GOT3 (cell line): ENCODE measurements at regions not wholly inside any gene's neighbourhood (a gene's known extent, or its start where the extent isn't known, plus 50 kb on each side); places are given as distances from the start of the nearest gene placed in this dataset.
"Not testable (repeated sequence)": the region's sequence is repeated elsewhere in the genome, so short reads cannot be mapped to it uniquely, and the experiment has no call there.

Source experiments
- DNase-seq: peaks from one replicate; lab custom pipeline; 2025; ENCODE audit warnings: mixed read lengths; lab: John Stamatoyannopoulos, UW

DNA sequence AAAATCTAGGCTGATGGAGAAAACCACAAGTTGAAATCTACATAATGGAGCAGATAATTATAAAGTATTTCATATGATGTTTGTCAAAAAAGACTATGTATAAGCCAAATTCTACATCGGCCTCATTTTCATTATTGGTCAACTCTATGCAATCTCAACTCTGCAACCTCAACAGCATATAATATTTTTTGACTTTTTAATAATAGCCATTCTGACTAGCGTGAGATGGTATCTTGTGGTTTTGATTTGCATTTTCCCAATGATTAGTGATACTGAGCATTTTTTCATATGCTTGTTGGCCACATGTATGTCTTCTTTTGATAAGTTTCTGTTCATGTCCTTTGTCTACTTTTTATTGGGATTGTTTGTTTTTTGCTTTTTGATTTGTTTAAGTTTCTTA lies 496.1 kb upstream of the SLC39A10 start:
- no peak for DNase-seq

DNA sequence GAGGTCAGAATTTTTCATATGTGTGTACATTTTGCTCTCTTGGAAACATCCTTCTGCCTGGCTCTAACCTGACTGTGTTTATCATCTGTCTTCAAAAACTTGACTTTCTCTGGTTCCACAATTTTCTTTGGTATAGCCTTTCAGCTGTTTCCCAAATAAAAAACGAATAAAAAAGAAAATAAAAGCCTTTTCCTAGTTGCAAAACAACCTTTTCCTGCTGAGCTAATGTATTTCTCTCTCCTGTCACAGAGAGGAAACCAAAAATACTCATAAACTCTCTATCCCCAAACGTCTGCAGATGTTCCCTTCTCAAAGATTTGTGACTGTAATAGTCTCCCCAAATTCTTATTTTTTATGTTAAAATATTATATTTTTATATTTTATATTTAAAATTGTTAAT lies 505.3 kb upstream of the SLC39A10 start:
- no peak for DNase-seq

DNA sequence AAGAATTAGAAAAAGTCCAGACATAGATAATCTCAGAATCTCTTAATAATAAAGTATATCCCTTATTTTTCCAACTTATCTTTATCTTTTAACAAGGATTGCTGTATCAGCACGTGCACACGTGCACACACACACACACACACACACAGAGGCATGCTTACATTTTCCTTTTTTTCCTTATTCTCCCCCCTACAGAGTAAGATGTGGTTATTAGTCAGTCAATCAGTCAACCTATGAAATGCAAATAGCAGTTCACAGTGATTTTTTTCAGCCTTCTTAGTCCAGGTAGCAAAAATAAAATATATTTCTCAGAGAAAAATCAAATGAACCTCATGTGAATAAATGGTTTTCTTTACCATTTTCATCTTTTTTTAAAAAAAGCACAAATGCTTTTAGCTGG lies 506.2 kb upstream of the SLC39A10 start:
- DNase-seq: no peak

DNA sequence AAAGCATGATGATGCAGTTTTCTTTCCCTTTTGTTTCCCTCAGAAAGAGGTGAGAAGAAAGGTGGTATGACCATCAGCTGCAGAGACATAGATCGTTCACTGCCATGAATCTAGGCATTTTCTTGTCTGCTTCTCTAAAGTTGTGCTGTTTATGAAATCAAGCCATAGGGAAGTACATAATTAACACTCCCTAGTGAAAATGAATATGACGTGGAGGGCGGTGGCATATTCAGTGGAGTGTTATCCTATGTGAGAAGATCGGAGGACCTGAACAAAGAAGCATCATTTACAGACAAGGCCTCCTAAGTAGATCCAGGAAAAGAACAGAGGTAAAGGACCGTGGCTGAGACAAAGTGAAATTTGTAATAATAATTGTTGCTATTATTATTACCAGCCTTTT lies 509.0 kb upstream of the SLC39A10 start:
- DNase-seq: no peak

DNA sequence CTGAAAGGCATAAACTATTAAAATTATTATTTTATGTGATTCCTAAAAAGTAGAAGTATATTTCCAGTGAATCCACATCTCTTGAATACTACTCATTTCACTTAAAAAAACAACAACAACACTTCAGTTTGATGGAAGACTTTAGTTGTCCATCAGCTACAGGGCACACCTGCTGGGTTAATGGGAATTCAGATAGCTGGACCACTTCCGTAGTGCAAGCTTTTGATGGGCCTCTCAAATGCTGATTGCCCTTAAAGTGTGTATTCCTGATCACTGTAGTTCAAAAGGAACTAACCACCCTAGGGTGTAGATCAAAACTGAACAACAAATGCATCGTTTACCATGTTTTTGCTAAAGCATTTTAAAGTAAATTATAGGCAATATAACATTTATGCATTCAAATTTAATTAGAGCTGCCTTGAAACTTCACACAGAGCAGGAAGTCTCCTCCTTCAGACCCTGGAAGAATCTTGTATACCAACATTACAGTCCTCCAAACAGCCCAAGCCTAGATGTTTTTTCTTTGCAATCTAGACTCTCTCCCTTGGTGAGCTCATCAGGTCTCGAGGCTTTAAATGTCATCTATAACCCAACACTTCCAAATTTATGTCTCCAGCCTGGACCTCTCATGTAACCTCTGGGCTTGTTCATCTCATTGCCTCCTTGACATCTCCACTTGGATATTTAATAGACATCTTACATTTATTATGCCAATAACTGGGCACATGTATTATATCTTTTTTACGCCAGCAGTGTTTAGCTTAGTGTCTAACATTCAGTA lies 510.1 kb upstream of the SLC39A10 start:
- DNase-seq: no peak

DNA sequence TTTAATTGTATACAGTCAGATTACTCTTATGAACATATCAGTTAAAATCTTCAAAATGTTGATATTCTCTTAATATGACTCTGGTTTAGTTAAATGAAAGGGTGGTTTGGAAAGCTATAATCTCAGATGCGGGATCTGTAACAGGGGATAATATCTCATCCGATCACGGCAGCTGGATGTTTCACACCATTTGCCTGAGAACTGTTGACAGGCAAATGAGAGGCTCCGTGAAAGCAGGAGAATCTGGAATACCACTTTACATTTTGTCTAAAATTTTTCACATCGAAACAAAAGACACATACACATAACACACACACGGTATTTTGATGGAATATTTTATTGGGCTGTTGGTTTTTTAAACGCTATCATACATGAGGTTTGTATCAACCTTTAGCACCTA lies 518.6 kb upstream of the SLC39A10 start:
- DNase-seq: no peak

DNA sequence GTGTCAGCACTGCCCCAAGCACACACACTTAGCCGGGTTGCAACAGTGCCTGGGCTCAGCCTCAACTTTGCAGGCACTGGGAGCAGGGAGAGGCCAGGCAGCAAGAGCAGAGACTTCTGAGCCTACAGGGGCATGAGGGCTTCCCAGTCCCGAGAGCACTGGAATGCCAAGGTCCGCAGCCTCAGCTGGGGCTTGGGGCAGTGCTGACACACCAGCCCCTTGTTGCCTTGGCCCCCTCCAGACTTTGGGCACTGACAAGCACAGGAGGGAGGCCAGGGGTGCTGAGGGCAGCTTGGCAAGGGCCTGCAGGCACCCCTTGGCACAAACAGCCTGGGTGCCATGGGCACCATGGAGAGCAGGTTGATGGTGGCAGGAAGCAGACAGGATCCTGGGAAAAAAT lies 531.1 kb upstream of the SLC39A10 start:
- not testable (repeated sequence) for DNase-seq

DNA sequence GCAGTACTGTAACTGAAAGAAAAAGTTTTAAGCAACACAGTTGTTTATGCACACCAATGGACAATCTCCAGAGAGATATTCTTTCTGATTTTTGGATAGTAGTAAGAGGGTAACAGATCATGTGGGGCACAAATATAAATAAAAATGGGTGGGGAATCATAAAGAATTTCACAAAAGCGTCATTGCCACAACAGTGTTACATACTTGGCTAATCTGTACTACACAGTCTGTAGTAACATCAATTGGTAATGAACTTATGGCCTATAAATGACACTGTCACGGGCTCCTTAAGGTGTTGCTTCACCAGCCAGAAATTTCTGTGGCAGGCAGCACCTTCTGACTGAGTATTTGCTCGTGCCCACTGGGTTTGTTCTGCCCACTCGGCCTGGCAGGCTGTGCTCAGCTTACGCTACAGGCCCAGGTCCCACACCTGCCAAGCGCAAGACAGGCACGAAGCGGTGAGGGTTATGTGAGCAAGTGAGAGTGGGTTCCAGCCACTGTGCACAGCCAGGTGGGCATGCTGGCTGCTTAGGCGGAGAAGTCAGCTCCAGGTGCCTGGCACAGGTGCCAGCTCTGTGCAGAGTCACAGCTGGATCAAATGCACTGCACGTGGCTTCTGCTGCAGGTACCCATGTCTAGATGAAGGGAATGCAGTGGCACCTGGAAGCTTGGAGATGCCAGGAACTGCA lies 532.5 kb upstream of the SLC39A10 start:
- no peak for DNase-seq

DNA sequence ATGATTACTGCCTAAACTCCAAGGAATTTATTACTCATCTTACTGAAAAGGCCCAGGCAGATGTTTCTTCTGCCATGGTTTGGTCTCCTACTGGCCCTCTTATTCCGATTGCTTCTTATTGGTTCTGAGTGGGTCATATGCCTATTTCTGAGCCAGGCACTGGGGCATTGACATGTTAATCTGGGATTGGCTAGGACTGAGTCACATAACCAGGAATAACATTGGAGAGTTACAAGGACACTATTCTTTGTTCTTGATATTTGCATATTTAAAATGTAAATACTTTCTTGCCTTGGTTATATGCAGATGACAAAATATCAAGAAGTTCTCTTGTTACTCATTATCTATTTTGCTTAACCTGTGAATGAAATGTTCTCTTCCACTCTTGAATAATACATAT lies 534.4 kb upstream of the SLC39A10 start:
- DNase-seq: no peak

DNA sequence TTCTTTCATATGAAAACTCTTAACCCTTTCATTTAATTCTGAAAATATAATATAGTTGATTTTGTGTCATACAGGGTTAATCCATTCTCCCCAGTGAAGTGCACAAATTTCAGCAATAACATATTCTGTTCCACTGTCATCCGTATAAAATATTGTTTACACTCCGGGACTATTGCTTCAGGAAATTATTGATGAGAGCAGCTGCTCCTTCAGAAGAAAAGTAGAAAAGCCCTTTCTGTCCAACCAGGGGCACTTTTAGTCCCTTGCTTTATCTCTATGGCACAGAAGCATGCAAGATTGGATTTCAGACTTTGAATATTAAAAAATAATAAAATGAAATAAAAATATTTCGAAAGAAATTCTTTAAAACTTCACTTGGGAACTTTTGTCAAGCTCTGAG lies 535.7 kb upstream of the SLC39A10 start:
- no peak for DNase-seq

DNA sequence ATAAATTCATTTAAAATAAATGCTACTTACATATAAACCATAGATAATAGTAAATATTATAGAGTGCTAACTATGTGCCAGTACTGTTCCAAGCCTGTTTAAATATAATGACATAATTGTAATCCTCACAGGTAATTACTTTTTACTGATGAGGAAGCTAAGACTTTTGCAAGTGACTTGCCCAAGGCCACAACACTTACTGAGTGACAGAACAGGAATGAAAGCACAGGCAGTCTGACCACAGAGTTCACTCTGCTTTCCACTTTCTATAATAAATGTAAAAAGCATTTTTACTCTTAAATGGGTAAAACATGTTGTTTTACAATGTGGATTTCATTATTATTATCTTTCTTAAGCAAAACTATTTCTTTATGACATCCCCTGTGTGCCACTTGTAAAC lies 537.8 kb upstream of the SLC39A10 start:
- no peak for DNase-seq

DNA sequence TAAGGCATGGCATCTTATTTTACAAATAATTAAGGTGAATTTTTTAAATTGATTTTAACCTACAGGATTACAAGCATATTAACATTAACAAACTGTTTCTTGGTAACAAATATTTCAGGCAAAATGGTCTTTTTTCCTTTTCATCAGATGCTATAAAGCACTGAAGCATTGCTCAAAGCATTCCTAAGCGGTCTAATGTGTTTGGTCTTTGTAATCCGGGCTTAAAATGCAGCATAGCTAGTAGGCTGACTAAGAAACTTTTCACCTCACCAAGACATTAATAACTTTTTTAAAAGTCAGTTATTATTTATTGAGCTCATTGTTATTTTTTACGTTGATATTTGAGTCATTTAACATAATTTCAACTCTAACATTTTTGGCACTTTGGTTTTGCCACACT lies 538.8 kb upstream of the SLC39A10 start:
- DNase-seq: no peak

DNA sequence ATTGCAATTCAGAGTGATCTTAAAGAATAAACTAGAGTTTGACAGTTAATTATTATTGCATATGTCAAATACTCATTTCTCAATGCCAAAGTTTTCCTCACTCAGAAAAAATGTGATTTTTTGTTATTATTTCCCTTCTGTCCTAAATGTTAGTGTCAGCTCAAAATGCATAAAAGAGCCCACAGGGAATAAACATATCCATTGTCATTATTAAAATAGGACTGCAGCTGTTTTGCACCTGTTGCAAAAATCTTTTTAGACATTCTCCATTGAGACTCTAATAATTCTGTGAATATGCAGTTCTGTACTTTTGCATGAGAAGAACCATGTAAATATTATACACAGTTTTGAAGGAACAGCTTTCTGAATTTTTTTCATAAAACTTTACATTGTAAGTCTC lies 540.0 kb upstream of the SLC39A10 start:
- no peak for DNase-seq

DNA sequence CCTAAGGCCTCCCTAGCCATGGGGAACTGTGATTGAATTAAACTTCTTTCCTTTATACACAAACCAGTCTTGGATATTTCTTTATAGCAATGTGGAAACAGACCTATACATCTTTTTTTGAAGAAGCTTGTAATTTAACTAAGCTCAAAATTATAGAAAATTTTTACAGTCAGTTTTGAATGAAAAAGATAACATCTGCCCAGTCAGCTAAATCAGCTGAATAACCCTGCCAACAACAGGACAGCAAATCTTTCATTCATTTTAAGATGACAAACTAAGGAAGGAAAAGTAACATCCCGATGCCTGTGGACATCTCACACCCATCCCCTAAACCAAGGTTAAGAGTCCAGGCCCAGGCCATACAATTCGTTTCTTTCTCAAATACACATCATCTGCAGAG lies 541.3 kb upstream of the SLC39A10 start:
- DNase-seq: no peak

DNA sequence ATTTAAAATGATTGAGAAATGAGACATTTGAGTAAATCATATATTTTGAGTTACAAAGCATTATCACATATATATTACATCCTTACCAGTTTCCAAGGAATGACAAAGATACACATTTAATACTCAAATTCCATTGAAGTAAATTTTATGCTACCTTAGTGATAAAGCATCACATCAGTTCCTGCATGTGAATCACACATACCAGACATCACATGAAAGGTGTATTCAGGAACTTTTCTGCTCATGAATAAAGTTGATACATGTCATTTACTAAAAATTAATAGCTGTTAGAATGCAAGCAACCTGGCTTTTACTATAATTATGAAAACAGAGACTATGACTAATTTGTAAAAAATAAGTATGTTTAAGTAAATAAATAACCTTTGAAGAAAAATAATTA lies 548.8 kb upstream of the SLC39A10 start:
- no peak for DNase-seq

DNA sequence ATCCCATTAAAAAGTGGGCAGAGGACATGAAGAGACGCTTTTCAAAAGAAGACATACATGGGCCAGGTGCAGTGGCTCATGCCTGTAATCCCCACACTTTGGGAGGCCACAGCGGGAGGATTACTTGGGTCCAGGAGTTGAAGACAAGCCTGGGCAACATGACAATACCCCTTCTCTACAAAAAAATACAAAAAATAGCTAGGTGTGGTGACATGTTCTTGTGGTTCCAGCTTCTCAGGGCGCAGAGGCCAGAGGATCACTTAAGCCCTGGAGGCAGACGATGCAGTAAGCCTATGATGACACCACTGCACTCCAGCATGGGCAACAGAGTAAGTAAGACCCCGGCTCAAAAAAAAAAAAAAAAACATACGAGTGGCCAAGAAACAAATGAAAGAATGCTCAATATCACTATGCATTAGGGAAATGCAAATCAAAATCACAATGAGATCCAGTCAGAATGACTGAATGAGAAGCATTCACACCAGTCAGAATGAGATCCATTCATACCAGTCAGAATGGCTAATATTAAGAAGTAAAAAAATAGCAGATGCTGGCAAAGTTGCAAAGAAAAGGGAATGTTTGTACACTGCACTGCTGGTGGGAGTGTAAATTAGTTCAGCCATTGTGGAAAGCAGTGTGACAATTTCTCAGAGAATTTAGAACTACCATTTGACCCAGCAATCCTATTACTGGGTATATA lies 550.2 kb upstream of the SLC39A10 start:
- no peak for DNase-seq

DNA sequence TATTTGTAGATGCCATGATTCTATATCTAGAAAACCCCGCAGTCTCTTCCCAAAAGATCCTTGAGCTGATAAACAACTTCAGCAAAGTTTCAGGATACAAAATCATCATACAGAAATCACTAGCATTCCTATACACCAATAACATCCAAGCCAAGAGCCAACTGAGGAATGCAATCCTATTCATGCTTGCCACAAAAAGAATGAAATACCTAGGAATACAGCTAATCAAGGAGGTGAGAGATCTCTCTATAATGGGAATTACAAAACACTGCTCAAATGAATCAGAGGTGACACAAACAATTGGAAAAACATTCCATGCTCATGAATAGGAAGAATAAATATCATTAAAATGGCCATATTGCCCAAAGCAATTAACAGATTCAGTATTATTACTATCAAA lies 551.4 kb upstream of the SLC39A10 start:
- DNase-seq: no peak

DNA sequence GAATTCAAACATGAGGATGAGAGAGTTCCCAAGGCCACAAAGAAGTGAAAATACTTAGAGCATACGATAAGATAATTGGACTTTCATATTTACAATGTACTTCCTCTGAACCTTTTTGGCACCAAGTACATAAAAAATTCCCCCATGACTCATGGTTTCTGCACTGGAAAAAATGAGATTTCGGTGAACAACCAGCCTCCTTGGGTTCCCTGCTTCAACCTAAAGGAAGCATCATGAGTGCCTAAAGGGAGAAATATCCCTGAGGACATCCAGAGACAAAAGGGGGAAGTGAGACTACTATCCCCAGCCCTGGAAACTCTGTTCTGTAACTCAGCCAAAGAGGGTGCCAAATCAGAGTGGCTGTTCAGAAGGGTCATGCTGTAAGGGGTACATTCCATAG lies 562.7 kb upstream of the SLC39A10 start:
- no peak for DNase-seq

DNA sequence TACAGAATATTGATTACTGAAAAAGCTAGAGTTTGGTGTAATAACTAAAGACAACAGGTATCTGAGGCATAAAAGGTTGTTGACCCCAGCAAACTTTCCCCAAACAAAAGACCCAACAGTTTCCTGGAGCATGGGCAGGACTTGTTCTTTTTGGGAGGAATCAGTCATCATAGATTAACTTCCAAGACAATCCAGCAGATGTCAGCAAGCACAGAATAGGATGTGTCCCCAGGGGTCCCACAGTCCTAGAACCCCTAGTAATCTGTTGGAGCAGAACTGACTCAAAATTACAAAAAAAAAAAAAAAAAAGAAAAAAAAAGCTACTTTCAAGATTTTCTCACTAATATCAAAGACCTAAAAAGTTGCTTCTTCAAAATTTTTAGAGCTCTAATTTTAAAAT lies 564.7 kb upstream of the SLC39A10 start:
- no peak for DNase-seq

DNA sequence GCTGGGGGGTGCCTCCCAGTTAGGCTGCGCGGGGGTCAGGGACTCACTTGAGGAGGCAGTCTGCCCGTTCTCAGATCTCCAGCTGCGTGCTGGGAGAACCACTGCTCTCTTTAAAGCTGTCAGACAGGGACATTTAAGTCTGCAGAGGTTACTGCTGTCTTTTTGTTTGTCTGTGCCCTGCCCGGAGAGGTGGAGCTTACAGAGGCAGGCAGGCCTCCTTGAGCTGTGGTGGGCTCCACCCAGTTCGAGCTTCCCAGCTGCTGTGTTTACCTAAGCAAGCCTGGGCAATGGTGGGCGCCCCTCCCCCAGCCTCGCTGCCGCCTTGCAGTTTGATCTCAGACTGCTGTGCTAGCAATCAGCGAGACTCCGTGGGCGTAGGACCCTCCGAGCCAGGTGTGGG lies 584.2 kb upstream of the SLC39A10 start:
- DNase-seq: not testable (repeated sequence)

DNA sequence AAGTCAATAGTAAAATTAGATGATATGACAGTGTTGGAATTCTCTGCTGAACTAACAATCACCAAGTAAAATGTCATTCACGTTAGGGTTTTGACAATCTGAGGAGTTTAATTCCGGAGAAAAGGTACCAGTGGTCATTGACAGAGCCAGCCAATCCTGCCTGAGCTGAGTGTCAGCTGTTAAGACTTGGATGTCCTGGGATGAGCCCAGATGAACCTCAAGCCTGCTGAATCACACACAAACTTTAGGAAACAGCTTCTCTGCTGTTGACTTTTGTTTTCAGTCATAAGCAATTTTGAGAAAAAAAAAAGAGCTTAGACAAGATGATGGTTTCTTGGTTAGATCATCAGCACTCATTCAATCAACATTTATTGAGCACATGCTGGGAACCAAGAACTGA lies 600.0 kb upstream of the SLC39A10 start:
- no peak for DNase-seq

DNA sequence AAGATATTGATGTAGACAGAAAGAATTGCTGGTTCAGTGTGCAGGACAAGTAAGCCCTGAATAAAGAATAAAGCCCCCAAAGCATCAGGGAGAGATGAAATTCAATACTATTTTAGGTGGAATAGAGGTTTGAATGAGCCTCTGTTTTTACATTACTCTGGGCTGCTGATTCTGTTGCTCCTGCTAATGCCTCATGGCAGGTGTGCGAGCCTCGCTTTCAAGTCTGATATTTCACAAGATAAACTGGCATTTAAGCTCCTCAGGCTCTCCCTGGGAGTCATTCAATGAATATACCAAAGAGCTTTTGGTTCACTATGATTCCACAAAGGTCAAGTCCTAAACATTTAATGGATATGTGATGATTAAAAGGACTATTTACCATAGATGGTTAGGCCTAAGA lies 601.0 kb upstream of the SLC39A10 start:
- no peak for DNase-seq

DNA sequence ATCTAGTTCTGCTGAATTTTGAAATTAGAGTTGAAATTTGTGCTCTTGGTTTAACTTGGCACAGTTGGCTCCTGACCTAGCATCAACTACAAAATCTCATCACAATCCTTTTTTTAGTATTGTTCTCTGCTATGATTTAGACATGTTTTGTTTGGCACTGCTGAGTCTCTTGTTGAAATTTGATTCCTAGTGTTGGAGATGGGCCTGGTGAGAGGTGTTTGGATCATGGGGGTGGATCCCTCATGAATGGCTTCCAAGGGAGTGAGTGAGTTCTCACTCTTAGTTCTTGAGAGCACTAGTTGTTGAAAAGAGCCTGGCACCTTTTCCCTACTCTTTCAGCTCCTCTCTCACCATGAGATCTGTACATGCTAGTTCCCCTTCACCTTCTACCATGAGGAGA lies 605.6 kb upstream of the SLC39A10 start:
- DNase-seq: no peak
